Upper lobe of left lung (tissue), 6 donors: ENCODE measurements at regions not wholly inside any gene's neighbourhood (a gene's known extent, or its start where the extent isn't known, plus 50 kb on each side); places are given as distances from the start of the nearest gene placed in this dataset.

Experiments
- ATAC-seq, 2 donors: fragments of 200-7000 bp; cut with Tn5 transposase; one replicate each; pipeline ENCODE4 v1.9.1; 2022; ENCODE audit warnings: mild to moderate bottlenecking in 2 of 2, moderate library complexity in 2 of 2; ENCODE audit not compliant: low FRiP score in 2 of 2
- DNase-seq, 2 donors: peaks; one replicate each; pipeline ENCODE4 v3.0.0-alpha.2; 2019 to 2020
- H3K27ac ChIP-seq, 4 donors: fragments of 200-600 bp; sonication (generic); one replicate each; pipeline ENCODE4 v1.5.1; 2016 to 2019
- H3K27me3 ChIP-seq, 4 donors: fragments of 200-600 bp; sonication (generic); one replicate each; pipeline ENCODE4 v1.5.1; 2017 to 2019
- H3K36me3 ChIP-seq, 4 donors: fragments of 200-600 bp; sonication (generic); one replicate each; pipeline ENCODE4 v1.5.1; 2016 to 2019
- H3K4me1 ChIP-seq, 4 donors: fragments of 200-600 bp; sonication (generic); one replicate each; pipeline ENCODE4 v1.5.1; 2018 to 2019
- H3K4me3 ChIP-seq, 4 donors: fragments of 200-600 bp; sonication (generic); one replicate each; pipeline ENCODE4 v1.5.1; 2017 to 2019; ENCODE audit warnings: mild to moderate bottlenecking in 2 of 4, moderate library complexity in 1 of 4
- H3K9me3 ChIP-seq, 4 donors: fragments of 200-600 bp; sonication (generic); one replicate each; pipeline ENCODE4 v1.5.1; 2018 to 2019
- EP300 ChIP-seq, 4 donors: sonication (generic); formaldehyde crosslinking; IDR thresholded peaks; one replicate each; pipeline ENCODE4 v1.5.1; 2017; ENCODE audit warnings: antibody characterized with exemption in 4 of 4, control low read depth in 2 of 4
- POLR2A ChIP-seq, 4 donors: fragments of 450-650 bp; IDR thresholded peaks; one replicate each; pipeline ENCODE4 v1.5.1; 2016 to 2017; ENCODE audit warnings: antibody characterized with exemption in 4 of 4, mild to moderate bottlenecking in 2 of 4
- POLR2AphosphoS5 ChIP-seq, 2 donors: sonication (generic); formaldehyde crosslinking; IDR thresholded peaks; one replicate each; pipeline ENCODE4 v1.5.1; 2017; ENCODE audit warnings: antibody characterized with exemption in 2 of 2
- WGBS, 2 donors: methylation state at CpG; one replicate each; pipeline ENCODE4 v1.1.5; 2017 to 2018; 5-methylcytosine and 5-hydroxymethylcytosine counted together
- TF ChIP-seq, protein P1 (sequence below), 6 experiments: fragments of 450-650 bp in 4 of 6; fragments of 200-600 bp in 2 of 6; sonication (generic) in 2 of 6; IDR thresholded peaks; one replicate each; pipeline ENCODE4 v1.5.1; 2016 to 2019; ENCODE audit warnings: antibody characterized with exemption in 6 of 6
- donor health status: DM: no; HTN: no; CAD: no; lungs with moderate emphysema.
- donor health status: DM: no; HTN: yes; CAD: no; lungs with severe emphysema.

GRCh38 chr9:79289856-79290255, 281.9 kb upstream of the TLE4 start:
- no peak for DNase-seq
- no peak for ATAC-seq
- Histone ChIP-seq H3K36me3 (no peaks in the 10 kb centered on the region), H3K4me1 (no peaks in the 10 kb centered on the region), H3K27me3 (no peaks in the 10 kb centered on the region), H3K9me3 (no peaks in the 10 kb centered on the region), H3K4me3 (no peak overlapping the region), H3K27ac (no peak overlapping the region)
- WGBS, 2 donors: 88 to 90% methylated on average over 3 of the region's 3 CpGs
- TF ChIP-seq, protein P1, sequence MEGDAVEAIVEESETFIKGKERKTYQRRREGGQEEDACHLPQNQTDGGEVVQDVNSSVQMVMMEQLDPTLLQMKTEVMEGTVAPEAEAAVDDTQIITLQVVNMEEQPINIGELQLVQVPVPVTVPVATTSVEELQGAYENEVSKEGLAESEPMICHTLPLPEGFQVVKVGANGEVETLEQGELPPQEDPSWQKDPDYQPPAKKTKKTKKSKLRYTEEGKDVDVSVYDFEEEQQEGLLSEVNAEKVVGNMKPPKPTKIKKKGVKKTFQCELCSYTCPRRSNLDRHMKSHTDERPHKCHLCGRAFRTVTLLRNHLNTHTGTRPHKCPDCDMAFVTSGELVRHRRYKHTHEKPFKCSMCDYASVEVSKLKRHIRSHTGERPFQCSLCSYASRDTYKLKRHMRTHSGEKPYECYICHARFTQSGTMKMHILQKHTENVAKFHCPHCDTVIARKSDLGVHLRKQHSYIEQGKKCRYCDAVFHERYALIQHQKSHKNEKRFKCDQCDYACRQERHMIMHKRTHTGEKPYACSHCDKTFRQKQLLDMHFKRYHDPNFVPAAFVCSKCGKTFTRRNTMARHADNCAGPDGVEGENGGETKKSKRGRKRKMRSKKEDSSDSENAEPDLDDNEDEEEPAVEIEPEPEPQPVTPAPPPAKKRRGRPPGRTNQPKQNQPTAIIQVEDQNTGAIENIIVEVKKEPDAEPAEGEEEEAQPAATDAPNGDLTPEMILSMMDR (IDR thresholded peaks at IDR 0.05): no peak
- TF ChIP-seq EP300 (IDR thresholded peaks at IDR 0.05) (no peak), POLR2AphosphoS5 (IDR thresholded peaks at IDR 0.05) (no peak), POLR2A (IDR thresholded peaks at IDR 0.05) (no peak)

DNA sequence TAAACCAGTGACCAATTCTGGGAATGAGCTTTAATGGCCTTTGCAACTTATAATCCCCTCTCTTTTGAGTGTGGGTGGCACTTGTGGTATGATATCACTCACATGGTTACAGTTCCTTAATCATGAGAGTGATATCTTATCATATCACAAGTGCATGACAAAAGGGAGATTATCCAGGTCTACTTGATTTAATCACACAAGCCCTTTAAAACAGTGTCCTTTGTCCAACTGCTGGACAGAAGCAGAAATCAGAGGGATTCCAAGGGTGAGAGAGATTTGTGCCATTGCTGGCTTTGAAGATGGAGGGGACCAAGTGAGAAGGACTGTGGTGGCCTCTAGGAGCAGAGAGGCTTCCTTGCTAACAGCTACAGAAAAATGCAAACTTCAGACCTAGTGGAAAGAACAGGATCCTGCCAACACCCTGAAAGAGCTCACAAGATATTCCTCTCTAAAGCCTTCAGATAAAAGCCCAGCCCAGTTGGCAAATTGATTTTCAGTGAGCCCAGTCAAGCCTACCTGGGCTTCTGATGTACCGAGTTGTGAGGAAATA, 279.0 kb upstream of the TLE4 start:
- H3K4me1 ChIP-seq: no peaks in the 10 kb centered on the region
- no peaks in the 10 kb centered on the region for H3K36me3 ChIP-seq
- H3K4me3 ChIP-seq: no peak overlapping the region
- no peaks in the 10 kb centered on the region for H3K27me3 ChIP-seq
- DNase-seq (no peak), ATAC-seq (no peak)
- no peak for TF ChIP-seq EP300 (IDR thresholded peaks at IDR 0.05)
- TF ChIP-seq POLR2AphosphoS5 (IDR thresholded peaks at IDR 0.05): no peak
- TF ChIP-seq POLR2A (IDR thresholded peaks at IDR 0.05): no peak
- TF ChIP-seq, protein P1 (IDR thresholded peaks at IDR 0.05): no peak
- H3K9me3 ChIP-seq: no peaks in the 10 kb centered on the region
- H3K27ac ChIP-seq: no peak overlapping the region
- WGBS, 2 donors: 93% methylated on average over 1 of the region's 1 CpG; no CpG with 5 or more reads in 1 of the 2 donors

GRCh38 chr9:79300068-79300467, 271.7 kb upstream of the TLE4 start:
- WGBS, 2 donors: 40% methylated on average over 6 of the region's 6 CpGs
- H3K4me1 ChIP-seq: no peaks in the 10 kb centered on the region
- no peaks in the 10 kb centered on the region for H3K36me3 ChIP-seq
- no peak overlapping the region for H3K4me3 ChIP-seq
- ATAC-seq: no peak
- TF ChIP-seq, protein P1 (IDR thresholded peaks at IDR 0.05): no peak
- TF ChIP-seq POLR2AphosphoS5 (IDR thresholded peaks at IDR 0.05): no peak
- no peak for DNase-seq
- no peaks in the 10 kb centered on the region for H3K27me3 ChIP-seq
- H3K27ac ChIP-seq: no peak overlapping the region
- H3K9me3 ChIP-seq: no peaks in the 10 kb centered on the region

DNA sequence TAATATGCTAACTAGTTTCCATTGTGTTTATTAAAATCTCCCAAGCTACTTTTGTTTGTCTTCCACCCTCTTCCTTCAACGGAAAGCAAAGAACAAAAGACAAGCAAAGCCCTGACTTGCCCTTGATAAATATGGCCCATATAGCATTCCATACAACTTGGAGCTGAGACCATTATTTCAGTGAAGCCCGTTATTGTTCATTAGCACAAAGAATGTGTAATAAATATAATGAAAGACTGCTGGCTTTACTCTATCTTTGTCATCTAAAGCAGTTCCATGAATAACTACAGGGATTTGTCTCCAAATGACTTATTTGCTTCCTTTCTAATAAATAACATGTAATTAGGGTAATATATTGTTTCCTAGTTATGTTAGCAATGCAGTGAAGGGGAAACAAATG, 270.7 kb upstream of the TLE4 start:
- WGBS, 2 donors: 34 to 53% methylated on average over 2 of the region's 2 CpGs
- H3K27me3 ChIP-seq: no peaks in the 10 kb centered on the region
- TF ChIP-seq EP300 (IDR thresholded peaks at IDR 0.05) (no peak), POLR2AphosphoS5 (IDR thresholded peaks at IDR 0.05) (no peak), POLR2A (IDR thresholded peaks at IDR 0.05) (no peak)
- TF ChIP-seq, protein P1 (IDR thresholded peaks at IDR 0.05): no peak
- H3K4me1 ChIP-seq: no peaks in the 10 kb centered on the region
- no peaks in the 10 kb centered on the region for H3K36me3 ChIP-seq
- H3K4me3 ChIP-seq: no peak overlapping the region
- no peak overlapping the region for H3K27ac ChIP-seq
- no peaks in the 10 kb centered on the region for H3K9me3 ChIP-seq
- ATAC-seq: no peak
- DNase-seq: no peak
